AG04450 (cell line): ENCODE measurements at regions not wholly inside any gene's neighbourhood (a gene's known extent, or its start where the extent isn't known, plus 50 kb on each side); places are given as distances from the start of the nearest gene placed in this dataset.

Experiments used
- CTCF ChIA-PET: fragments of 300-600, 350-600 bp; formaldehyde crosslinking; extraction: SDS; loops from one replicate; lab custom pipeline; 2022; ENCODE audit warnings: antibody characterized with exemption, inconsistent platforms; lab: Charles Lee
- POLR2A ChIA-PET: fragments of 350-600 bp; formaldehyde crosslinking; extraction: SDS; loops from one replicate; lab custom pipeline; 2021; ENCODE audit warnings: antibody characterized with exemption, inconsistent platforms; lab: Yijun Ruan, JAX
- DNase-seq: peaks from one replicate; pipeline ENCODE4 v3.0.0-alpha.2; 2011; ENCODE audit warnings: low read depth, low spot score
- H3K27ac ChIP-seq: one replicate; pipeline ENCODE4 v1.5.1; 2012; ENCODE audit warnings: low read depth, low read length, control low read depth
- H3K27me3 ChIP-seq: one replicate; pipeline ENCODE4 v1.6.0; 2012; ENCODE audit warnings: low read length; ENCODE audit not compliant: control insufficient read depth, insufficient read depth
- H3K4me3 ChIP-seq: 2 replicates; pipeline ENCODE4 v1.5.1; 2011; ENCODE audit warnings: mild to moderate bottlenecking, low read depth, low read length, control low read depth
- H3K9me3 ChIP-seq: 2 replicates; pipeline ENCODE4 v1.5.1; 2012; ENCODE audit warnings: low read length; ENCODE audit not compliant: control insufficient read depth, insufficient read depth
- CTCF ChIP-seq: IDR thresholded peaks from 2 replicates; pipeline ENCODE4 v1.5.1; 2011; ENCODE audit warnings: low read depth, low read length, control low read depth, inconsistent platforms

GRCh38 chr11:23202611-23203010 lies 342.3 kb upstream of the CCDC179 start:
- TF ChIP-seq CTCF, result no peak
- no peak for DNase-seq
- ChIA-PET POLR2A (no interaction called here), CTCF (no interaction called here)
- Histone ChIP-seq H3K4me3 (no peak overlapping the region), H3K27ac (no peak overlapping the region), H3K9me3 (peaks cover 25% of the 10 kb centered on the region), H3K27me3 (no peaks in the 10 kb centered on the region)

GRCh38 chr11:23205156-23205871 lies 345.0 kb upstream of the CCDC179 start:
- ChIA-PET POLR2A (no interaction called here), CTCF (no interaction called here)
- Histone ChIP-seq H3K27ac (no peak overlapping the region), H3K27me3 (no peaks in the 10 kb centered on the region), H3K4me3 (no peak overlapping the region), H3K9me3 (peaks cover 19% of the 10 kb centered on the region)
- TF ChIP-seq CTCF, result no peak
- no peak for DNase-seq

- DNase-seq, result no peak
- no peak overlapping the region for H3K27ac ChIP-seq
- POLR2A ChIA-PET, result no interaction called here
- H3K4me3 ChIP-seq, result no peak overlapping the region
- H3K9me3 ChIP-seq, result peaks cover 18% of the 10 kb centered on the region
- CTCF ChIA-PET, result no interaction called here
- no peaks in the 10 kb centered on the region for H3K27me3 ChIP-seq
- no peak for TF ChIP-seq CTCF
Measured at GRCh38 chr11:23206741-23207336, 346.6 kb upstream of the CCDC179 start.

GRCh38 chr11:23211221-23211620 lies 350.9 kb upstream of the CCDC179 start:
- ChIA-PET POLR2A (no interaction called here), CTCF (no interaction called here)
- H3K4me3 ChIP-seq, result no peak overlapping the region
- H3K9me3 ChIP-seq, result no peaks in the 10 kb centered on the region
- no peak for TF ChIP-seq CTCF
- H3K27me3 ChIP-seq, result no peaks in the 10 kb centered on the region
- DNase-seq, result no peak
- H3K27ac ChIP-seq, result no peak overlapping the region

- Histone ChIP-seq H3K9me3 (no peaks in the 10 kb centered on the region), H3K4me3 (no peak overlapping the region), H3K27me3 (no peaks in the 10 kb centered on the region), H3K27ac (no peak overlapping the region)
- ChIA-PET POLR2A (no interaction called here), CTCF (no interaction called here)
- DNase-seq, result no peak
- no peak for TF ChIP-seq CTCF
Measured at GRCh38 chr11:23212807-23213206, 352.5 kb upstream of the CCDC179 start.
